Suprapubic skin (tissue), 3 donors: ENCODE measurements at regions not wholly inside any gene's neighbourhood (a gene's known extent, or its start where the extent isn't known, plus 50 kb on each side); places are given as distances from the start of the nearest gene placed in this dataset.

Source experiments
- POLR2A ChIP-seq, 2 donors: fragments of 450-650 bp; IDR thresholded peaks; one replicate each; pipeline ENCODE4 v1.6.1; 2017; ENCODE audit warnings: antibody characterized with exemption in 2 of 2, mild to moderate bottlenecking in 2 of 2, moderate library complexity in 2 of 2
- TF ChIP-seq, protein P1 (sequence below), 2 donors: fragments of 200-600 bp in 1 of 2; fragments of 450-650 bp in 1 of 2; sonication (generic) in 1 of 2; IDR thresholded peaks; one replicate each; pipeline ENCODE4 v1.5.1; 2016 to 2019; ENCODE audit warnings: antibody characterized with exemption in 2 of 2, mild to moderate bottlenecking in 1 of 2, moderate library complexity in 1 of 2

- TF ChIP-seq, protein P1, sequence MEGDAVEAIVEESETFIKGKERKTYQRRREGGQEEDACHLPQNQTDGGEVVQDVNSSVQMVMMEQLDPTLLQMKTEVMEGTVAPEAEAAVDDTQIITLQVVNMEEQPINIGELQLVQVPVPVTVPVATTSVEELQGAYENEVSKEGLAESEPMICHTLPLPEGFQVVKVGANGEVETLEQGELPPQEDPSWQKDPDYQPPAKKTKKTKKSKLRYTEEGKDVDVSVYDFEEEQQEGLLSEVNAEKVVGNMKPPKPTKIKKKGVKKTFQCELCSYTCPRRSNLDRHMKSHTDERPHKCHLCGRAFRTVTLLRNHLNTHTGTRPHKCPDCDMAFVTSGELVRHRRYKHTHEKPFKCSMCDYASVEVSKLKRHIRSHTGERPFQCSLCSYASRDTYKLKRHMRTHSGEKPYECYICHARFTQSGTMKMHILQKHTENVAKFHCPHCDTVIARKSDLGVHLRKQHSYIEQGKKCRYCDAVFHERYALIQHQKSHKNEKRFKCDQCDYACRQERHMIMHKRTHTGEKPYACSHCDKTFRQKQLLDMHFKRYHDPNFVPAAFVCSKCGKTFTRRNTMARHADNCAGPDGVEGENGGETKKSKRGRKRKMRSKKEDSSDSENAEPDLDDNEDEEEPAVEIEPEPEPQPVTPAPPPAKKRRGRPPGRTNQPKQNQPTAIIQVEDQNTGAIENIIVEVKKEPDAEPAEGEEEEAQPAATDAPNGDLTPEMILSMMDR (IDR thresholded peaks at IDR 0.05), result no peak
- TF ChIP-seq POLR2A (IDR thresholded peaks at IDR 0.05), result no peak
Observed at GRCh38 chr6:48423640-48424365, 312.8 kb upstream of the PTCHD4 start.
